Keratinocyte (primary cell): ENCODE measurements at regions not wholly inside any gene's neighbourhood (a gene's known extent, or its start where the extent isn't known, plus 50 kb on each side); places are given as distances from the start of the nearest gene placed in this dataset.
A peak's percentile ranks its signal among the peaks of the same experiment; 100 is the strongest.
"Not testable (repeated sequence)": the region's sequence is repeated elsewhere in the genome, so short reads cannot be mapped to it uniquely, and the experiment has no call there.

ENCODE experiments used
- DNase-seq: peaks from one replicate; pipeline ENCODE4 v3.0.0-alpha.2; 2011; ENCODE audit warnings: low read depth, missing footprints, low spot score
- FAIRE-seq: peaks from 2 replicates; lab custom pipeline; 2011; peaks lifted over from hg19 to GRCh38; lab: Jason Lieb, UNC
- H2AFZ ChIP-seq: 2 replicates; pipeline ENCODE4 v1.6.0; 2012; ENCODE audit warnings: low read length, control low read depth, inconsistent platforms; ENCODE audit not compliant: control insufficient read depth
- H3K27ac ChIP-seq: 2 replicates; pipeline ENCODE4 v1.5.1; 2011; ENCODE audit warnings: low read length; ENCODE audit not compliant: control insufficient read depth, insufficient read depth
- H3K27me3 ChIP-seq: 3 replicates; pipeline ENCODE4 v1.6.0; 2011; ENCODE audit warnings: low read length; ENCODE audit not compliant: control insufficient read depth, insufficient read depth; ENCODE audit errors: extremely low read depth
- H3K36me3 ChIP-seq, 2 experiments: 2 replicates in 1 of 2; 3 replicates in 1 of 2; pipeline ENCODE4 v1.5.1; 2011; ENCODE audit warnings: low read length in 2 of 2, mild to moderate bottlenecking in 1 of 2; ENCODE audit not compliant: control insufficient read depth in 2 of 2, insufficient read depth in 2 of 2; ENCODE audit errors: extremely low read depth in 1 of 2
- H3K4me1 ChIP-seq: 3 replicates; pipeline ENCODE4 v1.5.1; 2011; ENCODE audit warnings: low read length; ENCODE audit not compliant: control insufficient read depth, insufficient read depth; ENCODE audit errors: extremely low read depth
- H3K4me2 ChIP-seq: 3 replicates; pipeline ENCODE4 v1.6.0; 2011; ENCODE audit warnings: low read depth, low read length; ENCODE audit not compliant: control insufficient read depth, insufficient read depth; ENCODE audit errors: extremely low read depth
- H3K4me3 ChIP-seq, 3 experiments: fragments of 200-600 bp in 1 of 3; sonication (generic) in 1 of 3; 2 replicates in 2 of 3; 3 replicates in 1 of 3; pipeline ENCODE4 v1.5.1; 2011 to 2016; ENCODE audit warnings: low read length in 3 of 3, mild to moderate bottlenecking in 3 of 3, control low read depth in 2 of 3, inconsistent platforms in 1 of 3, low read depth in 1 of 3, mixed read lengths in 1 of 3, mixed run types in 1 of 3, moderate library complexity in 1 of 3; ENCODE audit not compliant: control insufficient read depth in 2 of 3, insufficient read depth in 2 of 3; ENCODE audit errors: extremely low read depth in 1 of 3
- H3K79me2 ChIP-seq: 2 replicates; pipeline ENCODE4 v1.6.0; 2012; ENCODE audit warnings: low read length; ENCODE audit not compliant: control insufficient read depth, insufficient read depth
- H3K9ac ChIP-seq: 3 replicates; pipeline ENCODE4 v1.6.0; 2011; ENCODE audit warnings: low read length; ENCODE audit not compliant: control insufficient read depth, insufficient read depth; ENCODE audit errors: extremely low read depth
- H3K9me1 ChIP-seq: 3 replicates; pipeline ENCODE4 v1.6.0; 2011; ENCODE audit warnings: low read length; ENCODE audit not compliant: control insufficient read depth, insufficient read depth; ENCODE audit errors: extremely low read depth
- H3K9me3 ChIP-seq: 2 replicates; pipeline ENCODE4 v1.5.1; 2012; ENCODE audit warnings: low read depth, low read length; ENCODE audit not compliant: control insufficient read depth
- H4K20me1 ChIP-seq: 3 replicates; pipeline ENCODE4 v1.6.0; 2011; ENCODE audit warnings: low read length; ENCODE audit not compliant: control insufficient read depth, insufficient read depth; ENCODE audit errors: extremely low read depth
- dilution Hi-C: fragments of 300-500 bp; cut with MboI; formaldehyde crosslinking; loops from one replicate; pipeline ENCODE4 v1.7.0; 2020; ENCODE audit warnings: low sequenced_read_pairs; ENCODE audit not compliant: extremely low pct_ligation_motif_present

DNA sequence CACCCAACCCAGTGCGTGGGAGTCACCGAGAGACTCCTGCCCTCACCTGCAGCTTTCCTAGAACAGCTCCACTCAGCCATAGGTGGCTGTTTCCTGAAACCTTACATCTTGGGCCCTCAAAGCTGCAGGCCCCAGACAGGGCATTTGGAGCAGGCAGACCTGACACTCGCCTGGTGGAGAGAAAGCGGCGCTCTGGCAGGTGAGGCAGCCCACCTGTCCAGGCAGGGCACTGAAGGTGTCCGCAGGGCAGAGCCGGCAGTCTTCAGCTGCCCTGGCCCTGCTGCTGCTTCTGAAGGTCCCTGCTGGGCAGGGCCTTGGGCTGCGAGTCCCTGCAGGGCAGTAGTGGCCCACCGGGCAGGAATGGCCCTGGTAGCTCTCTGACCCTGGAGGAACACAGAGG lies 93.3 kb downstream of the MALL start:
- H3K4me2 ChIP-seq, H3K36me3 ChIP-seq, H3K4me3 ChIP-seq, H3K9ac ChIP-seq, FAIRE-seq, H3K9me1 ChIP-seq, H3K79me2 ChIP-seq, H3K27ac ChIP-seq, H3K9me3 ChIP-seq, DNase-seq, H3K27me3 ChIP-seq, H2AFZ ChIP-seq, H3K4me1 ChIP-seq, dilution Hi-C loops, H4K20me1 ChIP-seq: not testable (repeated sequence)

DNA sequence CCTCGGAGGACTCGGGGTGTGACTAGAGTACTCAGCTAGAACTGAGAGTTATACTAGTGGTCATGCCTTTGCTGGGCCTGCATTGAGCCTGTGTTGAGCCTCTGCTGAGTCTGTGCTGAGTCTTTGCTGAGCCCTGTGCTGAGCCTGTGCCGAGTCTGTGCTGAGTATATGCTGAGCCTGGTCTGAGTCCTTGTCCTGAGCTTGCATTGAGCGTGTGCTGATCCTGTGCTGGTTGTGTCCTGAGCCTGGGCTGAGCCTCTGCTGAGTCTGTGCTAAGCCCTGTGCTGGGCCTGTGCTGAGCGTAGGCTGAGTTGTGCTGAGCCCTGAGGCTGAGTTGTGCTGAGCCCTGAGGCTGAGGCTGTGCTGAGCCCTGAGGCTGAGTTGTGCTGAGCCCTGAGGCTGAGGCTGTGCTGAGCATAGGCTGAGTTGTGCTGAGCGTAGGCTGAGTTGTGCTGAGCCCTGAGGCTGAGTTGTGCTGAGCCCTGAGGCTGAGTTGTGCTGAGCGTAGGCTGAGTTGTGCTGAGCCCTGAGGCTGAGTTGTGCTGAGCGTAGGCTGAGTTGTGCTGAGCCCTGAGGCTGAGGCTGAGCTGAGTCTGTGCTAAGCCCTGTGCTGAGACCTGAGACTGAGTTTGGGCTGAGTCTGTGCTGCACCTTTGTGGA lies 89.4 kb downstream of the MALL start:
- H3K27me3 ChIP-seq, H3K9me3 ChIP-seq, DNase-seq, H3K4me1 ChIP-seq, H3K79me2 ChIP-seq, H3K4me3 ChIP-seq, H4K20me1 ChIP-seq, H3K9ac ChIP-seq, H2AFZ ChIP-seq, H3K9me1 ChIP-seq, H3K27ac ChIP-seq, dilution Hi-C loops, H3K4me2 ChIP-seq, H3K36me3 ChIP-seq: not testable (repeated sequence)
- FAIRE-seq = peak; percentile 48

DNA sequence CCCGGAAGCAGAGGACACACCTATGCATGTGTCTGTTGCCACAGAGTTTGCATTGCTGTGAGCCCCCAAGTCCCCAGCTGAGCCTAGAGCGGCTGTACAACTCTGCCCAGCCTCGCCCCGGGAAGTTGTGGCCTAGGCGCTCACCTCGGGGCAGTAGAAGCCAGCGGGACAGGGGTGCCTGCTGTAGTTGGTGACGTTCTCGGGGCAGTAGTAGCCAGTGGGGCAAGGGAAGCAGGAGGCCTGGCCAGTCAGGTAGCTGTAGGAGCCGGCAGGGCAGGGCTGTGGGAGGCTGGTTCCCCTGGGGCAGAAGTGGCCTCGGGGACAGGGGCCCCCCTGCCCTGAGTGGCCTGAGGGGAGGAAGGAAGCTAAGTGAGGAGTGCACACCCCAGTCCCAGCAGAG lies 87.2 kb downstream of the MALL start:
- H3K4me1 ChIP-seq, H2AFZ ChIP-seq, H3K9me3 ChIP-seq, H3K9me1 ChIP-seq, H3K4me3 ChIP-seq, H3K4me2 ChIP-seq, DNase-seq, H4K20me1 ChIP-seq, dilution Hi-C loops, H3K27me3 ChIP-seq, FAIRE-seq, H3K36me3 ChIP-seq, H3K79me2 ChIP-seq, H3K27ac ChIP-seq, H3K9ac ChIP-seq: not testable (repeated sequence)

DNA sequence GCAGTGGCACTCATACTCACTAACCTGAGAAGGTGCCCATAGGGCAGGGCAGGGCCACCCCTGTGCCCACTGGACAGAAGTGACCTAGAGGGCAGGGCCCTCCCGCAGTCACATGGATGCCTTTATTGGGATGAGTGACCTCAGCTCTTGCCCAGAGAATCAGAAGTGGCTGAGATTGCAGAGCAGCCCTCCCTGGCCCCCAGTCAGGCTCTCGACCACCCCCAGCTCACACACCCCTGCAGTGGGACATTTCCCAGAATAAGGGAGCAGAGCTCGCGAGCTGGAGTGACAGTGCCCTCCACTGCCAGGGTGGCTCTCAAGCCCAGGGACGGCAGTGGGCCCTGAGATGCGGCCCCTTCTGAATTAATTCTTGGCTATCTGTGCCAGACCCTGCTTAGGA lies 84.7 kb downstream of the MALL start:
- H4K20me1 ChIP-seq, DNase-seq, FAIRE-seq, H3K9ac ChIP-seq, H3K27ac ChIP-seq, H3K4me2 ChIP-seq, H2AFZ ChIP-seq, H3K27me3 ChIP-seq, H3K4me1 ChIP-seq, H3K36me3 ChIP-seq, H3K4me3 ChIP-seq, H3K9me1 ChIP-seq, dilution Hi-C loops, H3K9me3 ChIP-seq, H3K79me2 ChIP-seq: not testable (repeated sequence)

DNA sequence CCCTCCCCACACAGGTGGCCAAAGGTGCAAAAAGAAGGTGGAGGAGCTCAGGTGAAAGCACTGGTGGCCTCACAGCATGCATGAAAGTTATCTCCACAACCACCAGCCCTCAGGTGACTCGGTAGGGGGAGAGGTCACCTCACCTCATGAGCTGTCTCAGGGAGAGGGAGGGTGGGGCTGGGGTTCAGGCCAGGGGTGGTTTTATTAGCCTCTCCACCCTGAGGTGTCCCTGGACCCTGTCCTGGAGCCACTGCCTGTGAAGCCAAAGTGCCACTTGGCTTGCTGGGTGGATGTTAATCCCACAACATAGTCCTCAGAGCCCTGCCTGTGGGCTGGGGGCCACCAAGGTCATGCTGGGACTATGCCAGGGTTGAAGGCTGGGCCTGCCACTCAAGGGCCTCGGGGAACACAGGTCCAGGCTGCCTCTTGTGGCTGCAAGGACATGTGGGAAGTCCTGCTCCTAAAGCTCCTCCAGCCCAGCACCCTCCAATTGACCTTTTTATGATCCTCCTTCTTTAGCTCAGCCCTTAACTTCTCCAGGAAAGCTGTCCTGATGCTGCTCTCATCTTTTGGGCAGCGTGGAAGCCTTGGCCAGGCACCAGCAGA lies 83.8 kb downstream of the MALL start:
- dilution Hi-C loops, DNase-seq, H3K4me3 ChIP-seq, H3K9ac ChIP-seq, H2AFZ ChIP-seq, H3K36me3 ChIP-seq, H3K27me3 ChIP-seq, H3K9me1 ChIP-seq, H4K20me1 ChIP-seq, H3K79me2 ChIP-seq, H3K27ac ChIP-seq, FAIRE-seq, H3K4me1 ChIP-seq, H3K4me2 ChIP-seq, H3K9me3 ChIP-seq: not testable (repeated sequence)
